Upper lobe of left lung (tissue), 4 donors: ENCODE measurements at regions not wholly inside any gene's neighbourhood (a gene's known extent, or its start where the extent isn't known, plus 50 kb on each side); places are given as distances from the start of the nearest gene placed in this dataset.
"Not testable (repeated sequence)": the region's sequence is repeated elsewhere in the genome, so short reads cannot be mapped to it uniquely, and the experiment has no call there.

ENCODE experiments used
- POLR2A ChIP-seq, 4 donors: fragments of 450-650 bp; IDR thresholded peaks; one replicate each; pipeline ENCODE4 v1.5.1; 2016 to 2017; ENCODE audit warnings: antibody characterized with exemption in 4 of 4, mild to moderate bottlenecking in 2 of 4
- TF ChIP-seq, protein P1 (sequence below), 6 experiments: fragments of 450-650 bp in 4 of 6; fragments of 200-600 bp in 2 of 6; sonication (generic) in 2 of 6; IDR thresholded peaks; one replicate each; pipeline ENCODE4 v1.5.1; 2016 to 2019; ENCODE audit warnings: antibody characterized with exemption in 6 of 6

DNA sequence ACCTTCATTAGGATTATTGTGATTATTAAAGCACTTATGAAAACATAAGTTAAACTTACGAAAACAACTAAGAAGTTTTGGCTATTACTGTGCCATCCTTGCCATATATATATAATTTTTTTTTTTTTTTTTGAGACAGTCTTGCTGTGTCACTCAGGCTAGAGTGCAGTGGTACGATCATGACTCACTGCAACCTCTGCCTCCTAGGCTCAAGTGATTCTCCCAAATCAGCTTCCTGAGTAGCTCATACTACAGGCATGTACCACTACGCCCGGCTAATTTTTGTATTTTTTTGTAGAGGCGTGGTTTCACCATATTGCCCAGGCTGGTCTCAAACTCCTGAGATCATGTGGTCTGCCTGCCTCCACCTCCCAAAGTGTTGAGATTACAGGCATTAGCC, 91.0 kb upstream of the GARIN1A start:
- not testable (repeated sequence) for TF ChIP-seq POLR2A (IDR thresholded peaks at IDR 0.05)
- TF ChIP-seq, protein P1, sequence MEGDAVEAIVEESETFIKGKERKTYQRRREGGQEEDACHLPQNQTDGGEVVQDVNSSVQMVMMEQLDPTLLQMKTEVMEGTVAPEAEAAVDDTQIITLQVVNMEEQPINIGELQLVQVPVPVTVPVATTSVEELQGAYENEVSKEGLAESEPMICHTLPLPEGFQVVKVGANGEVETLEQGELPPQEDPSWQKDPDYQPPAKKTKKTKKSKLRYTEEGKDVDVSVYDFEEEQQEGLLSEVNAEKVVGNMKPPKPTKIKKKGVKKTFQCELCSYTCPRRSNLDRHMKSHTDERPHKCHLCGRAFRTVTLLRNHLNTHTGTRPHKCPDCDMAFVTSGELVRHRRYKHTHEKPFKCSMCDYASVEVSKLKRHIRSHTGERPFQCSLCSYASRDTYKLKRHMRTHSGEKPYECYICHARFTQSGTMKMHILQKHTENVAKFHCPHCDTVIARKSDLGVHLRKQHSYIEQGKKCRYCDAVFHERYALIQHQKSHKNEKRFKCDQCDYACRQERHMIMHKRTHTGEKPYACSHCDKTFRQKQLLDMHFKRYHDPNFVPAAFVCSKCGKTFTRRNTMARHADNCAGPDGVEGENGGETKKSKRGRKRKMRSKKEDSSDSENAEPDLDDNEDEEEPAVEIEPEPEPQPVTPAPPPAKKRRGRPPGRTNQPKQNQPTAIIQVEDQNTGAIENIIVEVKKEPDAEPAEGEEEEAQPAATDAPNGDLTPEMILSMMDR (IDR thresholded peaks at IDR 0.05) = not testable (repeated sequence)
